ENCODE measurements at regions not wholly inside any gene's neighbourhood (a gene's known extent, or its start where the extent isn't known, plus 50 kb on each side); places are given as distances from the start of the nearest gene placed in this dataset.

DNA sequence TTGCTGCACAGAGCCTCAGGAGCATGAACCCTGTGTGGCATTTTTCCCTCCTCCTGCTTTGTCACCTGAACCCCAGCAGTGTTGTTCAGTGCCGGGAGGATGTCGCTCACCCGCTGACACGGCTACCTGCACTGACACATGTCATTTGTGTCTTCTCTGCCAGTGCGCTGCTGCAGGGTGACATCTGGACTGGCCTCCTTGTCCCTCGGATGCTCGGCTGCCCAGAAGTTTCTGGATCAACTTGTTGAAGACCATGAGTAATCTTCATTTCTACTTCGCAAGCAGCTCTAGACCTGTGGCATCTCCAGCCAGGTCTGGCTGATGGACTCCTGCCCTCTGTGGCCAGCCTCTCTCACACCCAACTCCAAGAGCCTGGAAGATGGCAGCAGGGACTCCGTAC lies 311.1 kb upstream of the C2CD4B start:
- DNase-seq: no peak

DNA sequence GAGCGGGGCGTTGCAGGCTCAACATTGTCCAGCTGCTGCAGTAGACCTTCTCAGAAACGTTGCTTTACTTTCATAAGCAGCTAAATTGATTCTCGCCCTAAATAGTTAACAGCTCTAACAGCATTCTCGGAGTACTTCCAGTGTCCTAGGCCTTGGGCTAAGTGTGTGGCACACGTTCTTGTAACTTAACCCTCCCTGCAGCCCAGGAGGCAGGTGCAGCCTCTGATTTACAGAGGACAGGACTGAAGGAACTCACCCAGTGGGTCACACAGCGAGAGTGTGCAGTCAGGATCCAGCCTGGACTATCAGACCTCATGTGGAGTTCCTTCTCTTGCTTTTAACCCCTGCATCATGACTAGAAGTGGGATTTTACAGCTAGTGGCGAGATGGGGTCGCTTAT lies 312.8 kb upstream of the C2CD4B start:
- DNase-seq: no peak

DNA sequence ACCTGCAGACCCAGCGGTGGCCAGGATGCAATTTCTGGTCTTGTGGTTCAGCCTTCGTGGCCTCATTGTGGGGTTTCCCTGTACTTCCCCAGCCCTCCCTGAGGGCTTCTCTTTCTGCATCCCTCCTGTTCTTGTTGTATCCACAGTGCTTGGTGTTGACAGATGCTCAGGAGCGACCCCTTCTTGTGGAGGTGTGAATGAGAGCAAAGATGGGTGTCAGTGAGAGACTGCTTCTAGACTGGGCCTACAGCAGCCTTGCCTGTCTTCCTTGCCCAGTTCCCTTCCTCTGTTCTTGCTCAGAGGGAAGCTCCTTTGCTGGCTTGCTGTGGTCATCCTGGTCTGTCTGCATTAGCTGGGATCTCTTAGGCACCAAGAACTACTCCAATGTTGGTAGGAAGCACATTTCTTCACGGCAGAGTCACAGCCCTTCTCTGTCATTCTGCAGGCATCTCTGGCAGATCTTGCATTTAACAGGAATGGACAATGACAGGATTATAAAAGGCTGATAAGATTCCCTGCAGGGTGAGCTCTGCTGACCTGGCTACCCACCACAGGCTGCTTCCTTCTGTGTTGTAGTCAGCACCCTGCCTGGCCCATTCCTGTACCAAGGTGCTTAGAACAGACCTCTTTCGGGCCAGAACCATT lies 317.8 kb upstream of the C2CD4B start:
- DNase-seq: peak; percentile 42

DNA sequence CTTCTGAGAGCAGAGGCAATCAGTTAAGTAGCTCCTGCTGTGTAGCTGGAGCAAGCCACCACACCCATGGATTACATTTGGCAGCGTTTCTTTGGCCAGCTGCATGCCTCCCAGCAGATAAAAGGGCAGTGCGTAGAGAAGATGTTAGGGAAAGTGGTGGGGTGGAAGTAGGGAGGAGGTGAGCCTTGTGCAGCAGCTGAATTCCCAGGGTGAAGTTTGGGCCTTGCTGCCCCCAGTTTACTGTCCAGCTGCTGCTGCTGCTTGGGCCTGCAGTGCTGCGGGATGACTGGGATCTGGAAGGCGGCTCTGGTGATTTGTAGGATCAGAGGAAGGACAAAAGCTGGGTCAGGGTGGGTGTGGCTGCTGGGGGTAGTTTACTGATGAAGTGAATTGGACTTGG lies 318.7 kb upstream of the C2CD4B start:
- DNase-seq: no peak

- no peak for DNase-seq
These were observed 320.2 kb upstream of the C2CD4B start for GRCh38 chr15:62485170-62485720.

DNA sequence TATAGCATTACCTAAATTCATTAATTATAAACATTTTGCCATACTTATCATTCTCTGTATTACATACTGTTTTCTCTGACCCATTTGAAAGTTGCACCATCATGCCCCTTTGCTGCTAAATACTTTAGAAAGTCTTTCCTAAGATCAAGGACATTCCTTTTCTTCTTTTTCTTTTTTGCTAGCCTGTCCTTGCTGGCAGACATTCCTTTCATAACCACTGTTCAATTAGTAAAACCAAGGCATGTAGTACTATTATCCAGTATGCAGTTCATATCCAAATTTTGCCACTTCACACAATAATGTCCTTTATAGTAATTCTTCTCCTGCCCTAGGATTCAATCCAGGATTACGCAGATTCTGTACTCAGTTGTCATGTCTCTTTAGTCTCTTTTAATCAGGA lies 321.0 kb upstream of the C2CD4B start:
- DNase-seq: no peak

DNA sequence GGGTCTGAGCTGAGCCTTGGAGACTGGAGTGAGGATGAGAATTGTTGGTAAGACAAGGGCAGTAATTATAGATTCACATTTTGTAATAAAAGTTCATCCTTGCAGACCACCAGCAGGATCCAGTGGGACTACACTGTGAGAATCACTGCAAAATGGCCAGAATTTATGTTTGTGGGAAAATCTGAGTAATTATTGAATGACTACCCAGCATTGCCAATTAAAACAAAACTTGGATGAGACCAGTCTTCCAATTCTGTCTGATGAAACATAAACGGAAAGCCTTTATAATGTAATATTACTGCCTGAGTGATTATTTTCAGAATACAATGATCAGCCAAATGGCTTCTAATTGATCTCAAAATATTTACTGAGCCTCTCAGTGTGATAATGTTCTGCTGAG lies 323.3 kb upstream of the C2CD4B start:
- DNase-seq: no peak

DNA sequence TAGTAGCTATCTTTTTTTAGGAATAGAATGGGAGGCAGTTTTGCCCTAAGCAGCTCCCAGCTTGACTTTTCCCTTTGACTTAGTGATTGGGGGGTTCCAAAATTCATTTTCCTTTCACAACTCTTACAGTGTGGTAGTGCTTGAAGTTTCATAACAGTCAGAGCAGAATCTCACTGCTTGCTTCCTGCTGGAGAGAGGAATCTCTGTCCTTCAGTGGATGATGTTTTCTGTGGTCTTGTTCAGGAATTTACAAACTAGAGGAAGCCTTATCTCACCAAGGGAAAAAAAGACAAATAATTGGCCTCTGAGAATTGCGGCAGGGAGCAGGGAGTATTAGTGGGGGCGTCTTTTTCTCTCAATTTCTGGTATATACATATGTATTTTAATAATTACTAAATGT lies 326.6 kb upstream of the C2CD4B start:
- peak; percentile 81 for DNase-seq

DNA sequence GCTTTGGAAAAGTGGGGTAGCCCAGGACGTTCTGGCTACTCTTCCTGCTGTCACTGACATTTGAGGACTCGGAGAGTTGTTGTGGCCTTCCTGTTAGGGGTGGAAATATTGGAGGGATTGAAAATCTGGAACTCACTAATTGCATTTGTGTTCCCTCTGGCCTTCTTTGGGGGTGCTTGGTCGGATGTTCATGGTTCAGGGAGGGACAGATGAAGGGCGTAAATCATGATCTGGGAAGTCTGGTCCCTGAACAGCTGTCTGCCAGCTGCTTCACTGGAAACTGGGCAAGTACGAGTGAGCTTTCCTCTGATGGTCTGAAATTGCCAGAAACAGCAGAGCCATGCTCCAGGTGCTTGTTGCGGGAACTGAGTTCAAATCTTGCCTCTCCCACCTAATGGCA lies 327.8 kb upstream of the C2CD4B start:
- DNase-seq: no peak

DNA sequence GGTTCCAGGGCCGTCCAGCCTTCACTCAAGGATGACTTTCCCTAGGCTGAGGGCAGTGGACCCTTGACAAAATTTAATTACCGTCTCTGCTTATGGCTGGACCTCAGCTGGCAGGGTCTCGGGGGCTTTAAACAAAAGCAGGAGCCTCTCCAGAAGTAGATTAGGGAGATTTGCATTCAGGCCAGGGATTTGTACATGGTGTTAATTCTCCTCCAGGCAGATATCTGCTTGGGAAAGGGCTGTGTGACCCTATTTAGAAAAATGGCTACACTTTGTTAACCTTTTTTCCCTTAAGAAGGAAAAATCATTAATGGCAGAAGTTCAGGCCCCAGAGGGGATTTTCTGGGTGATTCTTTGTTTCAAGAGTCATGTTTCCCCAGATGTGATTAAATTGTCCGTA lies 329.1 kb upstream of the C2CD4B start:
- no peak for DNase-seq

GRCh38 chr15:62495670-62496614 lies 330.9 kb upstream of the C2CD4B start:
- peak; percentile 84 for DNase-seq

DNA sequence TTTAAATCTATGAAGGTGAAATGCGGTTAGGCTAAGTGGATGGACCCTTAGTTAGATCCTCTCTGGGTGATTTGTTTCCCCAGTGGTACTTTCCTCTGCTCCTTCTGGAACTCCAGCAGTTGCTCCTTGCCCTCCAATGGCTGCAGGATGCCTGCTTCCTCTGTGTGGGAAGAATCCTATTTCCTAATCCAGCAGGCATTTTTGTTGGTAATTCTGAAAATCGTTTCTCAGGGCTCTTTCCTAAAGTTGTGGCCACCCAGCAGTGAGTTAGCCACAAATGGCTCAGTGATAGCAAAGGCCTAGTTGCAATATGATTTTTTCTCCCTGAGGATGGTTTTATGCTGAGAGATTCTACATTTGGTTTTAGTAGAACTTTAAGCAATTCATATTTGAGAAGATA lies 332.3 kb upstream of the C2CD4B start:
- DNase-seq: no peak

DNA sequence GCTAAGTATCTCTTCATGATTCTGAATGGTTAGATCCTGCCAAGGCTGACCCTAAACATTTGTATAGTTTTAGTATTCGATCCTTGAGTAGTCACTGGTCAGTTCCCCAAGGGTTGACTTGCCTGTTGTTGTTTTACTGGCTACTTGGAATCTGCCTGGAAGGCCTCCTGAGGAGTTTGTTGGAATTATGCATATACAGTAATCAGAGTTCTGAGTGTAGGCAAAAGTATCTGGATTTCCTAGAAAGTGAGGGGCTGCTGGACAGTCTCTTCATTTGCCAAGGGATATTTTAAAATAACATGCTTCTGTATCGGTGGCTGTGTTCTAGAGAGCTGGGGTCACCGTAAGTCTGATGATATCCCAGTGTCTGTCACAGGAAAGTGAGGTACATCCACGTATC lies 333.2 kb upstream of the C2CD4B start:
- no peak for DNase-seq

DNA sequence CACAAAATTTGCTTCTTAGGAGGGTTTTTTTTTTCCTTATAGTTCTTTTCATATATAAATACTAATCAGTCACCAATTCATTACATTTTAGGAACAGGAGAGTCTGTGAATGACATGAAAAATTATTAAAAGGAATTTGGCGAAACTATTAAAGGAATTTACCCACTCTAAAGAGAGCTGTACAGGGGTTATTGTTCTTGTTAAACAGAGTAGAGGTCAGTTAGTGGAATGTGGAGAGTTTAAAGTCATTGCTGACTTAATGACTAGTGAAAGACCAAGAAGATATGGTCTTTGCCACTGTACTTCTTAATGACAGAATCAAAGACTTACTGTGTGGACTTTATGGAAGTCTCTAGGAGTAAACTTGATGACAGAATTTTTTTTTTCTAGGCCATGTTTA lies 333.6 kb upstream of the C2CD4B start:
- DNase-seq: no peak

DNA sequence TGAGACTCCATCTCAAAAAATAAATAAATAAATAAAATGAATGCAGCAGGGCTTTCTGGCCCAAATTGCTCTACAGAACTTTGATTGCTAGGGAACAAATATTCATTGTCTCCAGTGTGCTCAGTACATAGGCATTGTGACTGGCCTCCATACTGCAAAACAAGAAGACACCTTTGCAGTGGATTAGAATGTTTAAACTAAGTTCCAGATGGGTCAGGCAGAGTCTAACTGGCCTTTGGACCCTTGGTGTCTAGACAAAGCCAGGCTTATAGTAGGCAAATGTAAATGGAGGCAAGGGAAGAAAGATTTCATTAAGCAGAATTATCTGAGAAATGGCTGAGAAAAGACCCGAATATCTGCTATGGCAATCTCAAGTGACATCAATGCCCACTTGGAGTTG lies 335.2 kb upstream of the C2CD4B start:
- DNase-seq: no peak

- no peak for DNase-seq
These were observed 337.4 kb upstream of the C2CD4B start for GRCh38 chr15:62502451-62502850.

- peak; percentile 20 for DNase-seq
These were observed 338.4 kb upstream of the C2CD4B start for GRCh38 chr15:62503451-62503850.

DNA sequence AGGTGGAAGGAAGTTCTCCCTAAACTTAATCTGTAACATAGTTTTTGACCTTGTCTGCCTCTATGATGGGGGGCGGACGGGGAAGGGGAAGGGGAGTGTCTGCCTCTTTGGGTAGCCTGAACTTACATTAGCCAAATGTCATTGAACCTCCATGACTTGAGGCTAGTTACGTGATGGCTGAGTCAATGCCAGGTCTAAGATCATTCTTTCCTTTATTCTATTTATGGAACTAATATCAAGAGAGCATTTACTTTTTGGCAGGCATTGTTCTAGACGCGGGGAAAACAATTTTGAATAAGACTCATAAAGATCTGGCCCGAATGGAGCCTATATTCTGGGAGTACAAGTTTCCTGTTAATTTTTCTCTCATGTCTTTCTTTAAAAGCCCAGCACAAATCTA lies 340.7 kb upstream of the C2CD4B start:
- no peak for DNase-seq

- DNase-seq: peak; percentile 88
These were observed 341.2 kb upstream of the C2CD4B start for GRCh38 chr15:62506217-62506805.

- no peak for DNase-seq
These were observed 344.4 kb upstream of the C2CD4B start for GRCh38 chr15:62509395-62509958.

GRCh38 chr15:62510791-62511190 lies 345.7 kb upstream of the C2CD4B start:
- DNase-seq: no peak

DNA sequence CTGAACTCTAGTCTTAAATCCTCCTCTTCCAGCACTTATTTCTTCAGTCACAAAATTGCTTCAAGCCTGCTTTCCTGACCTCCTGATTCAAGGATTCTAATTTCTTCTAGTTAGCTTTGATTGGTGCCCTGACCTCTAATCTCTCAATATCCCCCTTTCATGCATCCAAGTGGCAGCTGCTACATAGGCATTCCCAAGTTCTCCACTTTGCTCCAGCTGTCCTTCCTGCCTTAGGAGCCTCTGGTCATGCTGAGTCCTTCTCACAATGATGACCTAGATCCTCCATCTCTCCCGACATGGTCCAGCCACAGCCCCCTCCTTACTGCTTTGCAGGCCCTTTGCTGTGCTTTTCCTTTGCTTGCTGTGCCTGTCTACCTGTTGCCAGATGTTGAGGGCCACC lies 347.8 kb upstream of the C2CD4B start:
- no peak for DNase-seq

- DNase-seq: no peak
These were observed 348.8 kb upstream of the C2CD4B start for GRCh38 chr15:62513893-62514292.

Measured in NCI-H226 (cell line).